Mesendoderm (in vitro differentiated cells): ENCODE measurements at regions not wholly inside any gene's neighbourhood (a gene's known extent, or its start where the extent isn't known, plus 50 kb on each side); places are given as distances from the start of the nearest gene placed in this dataset.

Experiments
- DNase-seq: peaks from one replicate; pipeline ENCODE4 v3.0.0; 2013
- H2AK5ac ChIP-seq: 2 replicates; pipeline ENCODE4 v1.6.1; 2013; ENCODE audit warnings: low read length, inconsistent platforms
- H2BK120ac ChIP-seq: 2 replicates; pipeline ENCODE4 v1.6.1; 2013; ENCODE audit warnings: low read depth, mild to moderate bottlenecking, low read length, moderate library complexity, mixed read lengths
- H2BK15ac ChIP-seq: replicated peaks from 2 replicates; pipeline ENCODE4 v1.6.1; 2013; ENCODE audit warnings: low read depth, mild to moderate bottlenecking, moderate library complexity
- H2BK5ac ChIP-seq: 2 replicates; pipeline ENCODE4 v1.6.1; 2013; ENCODE audit warnings: low read length, inconsistent platforms
- H3K18ac ChIP-seq: 2 replicates; pipeline ENCODE4 v1.6.1; 2013; ENCODE audit warnings: mild to moderate bottlenecking, low read length, mixed read lengths
- H3K23ac ChIP-seq: one replicate; pipeline ENCODE4 v1.6.1; 2013; ENCODE audit warnings: low read length
- H3K27ac ChIP-seq: 2 replicates; pipeline ENCODE4 v1.5.1; 2013; ENCODE audit warnings: low read depth, mild to moderate bottlenecking, inconsistent platforms, low read length, moderate library complexity
- H3K27me3 ChIP-seq: 2 replicates; pipeline ENCODE4 v1.6.1; 2013; ENCODE audit warnings: low read length, control low read depth, mild to moderate bottlenecking, inconsistent platforms; ENCODE audit not compliant: insufficient read depth, poor library complexity
- H3K36me3 ChIP-seq: 2 replicates; pipeline ENCODE4 v1.6.1; 2013; ENCODE audit warnings: low read length, inconsistent platforms; ENCODE audit not compliant: control insufficient read depth, insufficient read depth
- H3K4ac ChIP-seq: one replicate; pipeline ENCODE4 v1.6.1; 2013; ENCODE audit warnings: low read depth, mild to moderate bottlenecking, low read length, moderate library complexity
- H3K4me1 ChIP-seq: 2 replicates; pipeline ENCODE4 v1.6.1; 2013; ENCODE audit warnings: low read depth, low read length, inconsistent platforms; ENCODE audit not compliant: control insufficient read depth
- H3K4me2 ChIP-seq: 2 replicates; pipeline ENCODE4 v1.6.1; 2013; ENCODE audit warnings: low read length
- H3K4me3 ChIP-seq: 2 replicates; pipeline ENCODE4 v1.5.1; 2013; ENCODE audit warnings: mild to moderate bottlenecking, low read length
- H3K56ac ChIP-seq: one replicate; pipeline ENCODE4 v1.6.1; 2013; ENCODE audit warnings: low read length
- H3K79me1 ChIP-seq: 2 replicates; pipeline ENCODE4 v1.6.1; 2013; ENCODE audit warnings: low read length, inconsistent platforms
- H3K79me2 ChIP-seq: 2 replicates; pipeline ENCODE4 v1.6.1; 2013; ENCODE audit warnings: mild to moderate bottlenecking, low read length; ENCODE audit not compliant: control insufficient read depth, insufficient read depth
- H3K9ac ChIP-seq: 2 replicates; pipeline ENCODE4 v1.6.1; 2013; ENCODE audit warnings: low read length, inconsistent platforms
- H4K5ac ChIP-seq: one replicate; pipeline ENCODE4 v1.6.1; 2013; ENCODE audit warnings: low read length
- H4K8ac ChIP-seq: one replicate; pipeline ENCODE4 v1.6.1; 2013; ENCODE audit warnings: low read depth, mild to moderate bottlenecking, control low read depth, low read length, moderate library complexity
- WGBS: extraction: QIAGEN DNeasy Blood & Tissue Kit; methylation state at CpG from one replicate; pipeline ENCODE4 v1.1.7; 2013; ENCODE audit warnings: low lambda C conversion rate, missing lambda C conversion rate; ENCODE audit not compliant: insufficient coverage; ENCODE audit errors: extremely low coverage; 5-methylcytosine and 5-hydroxymethylcytosine counted together

- Histone ChIP-seq H2BK5ac (no peak overlapping the region), H4K8ac (no peak overlapping the region), H2BK15ac (no peak overlapping the region), H3K27me3 (no peaks in the 10 kb centered on the region), H3K18ac (no peak overlapping the region), H2AK5ac (no peak overlapping the region), H3K4me1 (no peaks in the 10 kb centered on the region), H2BK120ac (no peak overlapping the region), H3K4ac (no peak overlapping the region), H3K9ac (no peak overlapping the region), H3K36me3 (no peaks in the 10 kb centered on the region), H4K5ac (no peak overlapping the region), H3K4me2 (no peak overlapping the region), H3K79me1 (no peaks in the 10 kb centered on the region), H3K79me2 (no peaks in the 10 kb centered on the region), H3K4me3 (no peak overlapping the region), H3K23ac (no peak overlapping the region), H3K56ac (no peak overlapping the region), H3K27ac (no peak overlapping the region)
- no peak for DNase-seq
- WGBS = no CpG with 5 or more reads among the region's 6 CpGs
These were observed 213.9 kb upstream of the CADM1 start for GRCh38 chr11:115718106-115718505.

GRCh38 chr11:115716601-115717529 is 212.7 kb upstream of the CADM1 start:
- H2BK15ac ChIP-seq = no peak overlapping the region
- H3K79me2 ChIP-seq = no peaks in the 10 kb centered on the region
- H3K4me3 ChIP-seq = no peak overlapping the region
- no peak overlapping the region for H3K56ac ChIP-seq
- H3K4me1 ChIP-seq = no peaks in the 10 kb centered on the region
- H3K18ac ChIP-seq = no peak overlapping the region
- no peak for DNase-seq
- no peak overlapping the region for H3K27ac ChIP-seq
- no peak overlapping the region for H3K4me2 ChIP-seq
- no peak overlapping the region for H2BK120ac ChIP-seq
- H3K27me3 ChIP-seq = no peaks in the 10 kb centered on the region
- H3K79me1 ChIP-seq = no peaks in the 10 kb centered on the region
- H4K5ac ChIP-seq = no peak overlapping the region
- no peak overlapping the region for H2BK5ac ChIP-seq
- no peak overlapping the region for H4K8ac ChIP-seq
- no CpG with 5 or more reads among the region's 29 CpGs for WGBS
- H3K23ac ChIP-seq = no peak overlapping the region
- H3K4ac ChIP-seq = no peak overlapping the region
- no peaks in the 10 kb centered on the region for H3K36me3 ChIP-seq
- H3K9ac ChIP-seq = no peak overlapping the region
- no peak overlapping the region for H2AK5ac ChIP-seq

- H3K36me3 ChIP-seq = no peaks in the 10 kb centered on the region
- no peaks in the 10 kb centered on the region for H3K79me2 ChIP-seq
- no peak overlapping the region for H3K18ac ChIP-seq
- H3K27ac ChIP-seq = no peak overlapping the region
- H2AK5ac ChIP-seq = no peak overlapping the region
- no peak overlapping the region for H4K8ac ChIP-seq
- no peak overlapping the region for H3K4ac ChIP-seq
- no peak overlapping the region for H3K9ac ChIP-seq
- no peak for DNase-seq
- H3K4me3 ChIP-seq = no peak overlapping the region
- H3K4me1 ChIP-seq = no peaks in the 10 kb centered on the region
- H3K4me2 ChIP-seq = no peak overlapping the region
- no peak overlapping the region for H3K23ac ChIP-seq
- no peak overlapping the region for H3K56ac ChIP-seq
- no peak overlapping the region for H4K5ac ChIP-seq
- no peaks in the 10 kb centered on the region for H3K27me3 ChIP-seq
- no peak overlapping the region for H2BK15ac ChIP-seq
- H3K79me1 ChIP-seq = no peaks in the 10 kb centered on the region
- H2BK120ac ChIP-seq = no peak overlapping the region
- no CpG with 5 or more reads among the region's 7 CpGs for WGBS
- H2BK5ac ChIP-seq = no peak overlapping the region
These were observed 211.9 kb upstream of the CADM1 start for GRCh38 chr11:115716080-115716479.

- H3K4me1 ChIP-seq = no peaks in the 10 kb centered on the region
- H2AK5ac ChIP-seq = no peak overlapping the region
- H3K9ac ChIP-seq = no peak overlapping the region
- H3K18ac ChIP-seq = no peak overlapping the region
- no peak overlapping the region for H3K56ac ChIP-seq
- no peaks in the 10 kb centered on the region for H3K79me1 ChIP-seq
- no peaks in the 10 kb centered on the region for H3K27me3 ChIP-seq
- H3K4me3 ChIP-seq = no peak overlapping the region
- H2BK5ac ChIP-seq = no peak overlapping the region
- no peaks in the 10 kb centered on the region for H3K79me2 ChIP-seq
- H2BK15ac ChIP-seq = no peak overlapping the region
- H3K4ac ChIP-seq = no peak overlapping the region
- H4K5ac ChIP-seq = no peak overlapping the region
- no peak for DNase-seq
- no peak overlapping the region for H3K23ac ChIP-seq
- H3K36me3 ChIP-seq = no peaks in the 10 kb centered on the region
- WGBS = no CpG with 5 or more reads among the region's 3 CpGs
- H3K4me2 ChIP-seq = no peak overlapping the region
- H4K8ac ChIP-seq = no peak overlapping the region
- H3K27ac ChIP-seq = no peak overlapping the region
- no peak overlapping the region for H2BK120ac ChIP-seq
These were observed 211.1 kb upstream of the CADM1 start for GRCh38 chr11:115715251-115715770.

GRCh38 chr11:115712296-115712695 is 208.1 kb upstream of the CADM1 start:
- no peaks in the 10 kb centered on the region for H3K79me1 ChIP-seq

More at GRCh38 chr11:115712296-115712695, 208.1 kb upstream of the CADM1 start:
- Histone ChIP-seq H3K4ac (no peak overlapping the region), H3K9ac (no peak overlapping the region), H4K8ac (no peak overlapping the region), H4K5ac (no peak overlapping the region), H3K4me2 (no peak overlapping the region), H3K4me1 (no peaks in the 10 kb centered on the region), H2BK15ac (no peak overlapping the region), H3K27me3 (no peaks in the 10 kb centered on the region), H2BK5ac (no peak overlapping the region), H2BK120ac (no peak overlapping the region), H3K36me3 (no peaks in the 10 kb centered on the region), H3K56ac (no peak overlapping the region), H2AK5ac (no peak overlapping the region), H3K4me3 (no peak overlapping the region), H3K27ac (no peak overlapping the region), H3K23ac (no peak overlapping the region), H3K18ac (no peak overlapping the region), H3K79me2 (no peaks in the 10 kb centered on the region)
- DNase-seq = no peak
